ENCODE measurements at regions not wholly inside any gene's neighbourhood (a gene's known extent, or its start where the extent isn't known, plus 50 kb on each side); places are given as distances from the start of the nearest gene placed in this dataset.

DNA sequence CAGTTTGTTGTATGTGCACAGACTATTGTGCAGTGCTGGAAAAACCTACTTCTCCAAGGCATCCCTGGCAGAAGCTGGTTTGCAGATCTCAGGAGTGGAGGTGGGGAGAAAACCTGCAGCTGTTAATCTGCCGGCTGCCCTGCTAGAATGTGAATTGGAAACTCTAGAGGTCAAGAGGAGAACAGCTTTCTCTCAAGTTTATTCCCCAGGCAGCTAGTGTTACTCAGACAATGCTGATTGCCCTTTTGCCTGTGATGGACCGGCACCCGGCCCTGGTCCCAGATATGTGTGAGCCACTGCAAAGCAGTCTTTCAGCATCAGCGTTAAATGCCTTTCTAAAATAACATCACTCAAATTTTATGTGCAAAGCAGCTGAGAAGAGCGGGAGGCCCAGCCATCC, 129.7 kb upstream of the TPM1 start:
- TF ChIP-seq ZFX (IDR thresholded peaks at IDR 0.05): no peak
- TF ChIP-seq, protein P1, sequence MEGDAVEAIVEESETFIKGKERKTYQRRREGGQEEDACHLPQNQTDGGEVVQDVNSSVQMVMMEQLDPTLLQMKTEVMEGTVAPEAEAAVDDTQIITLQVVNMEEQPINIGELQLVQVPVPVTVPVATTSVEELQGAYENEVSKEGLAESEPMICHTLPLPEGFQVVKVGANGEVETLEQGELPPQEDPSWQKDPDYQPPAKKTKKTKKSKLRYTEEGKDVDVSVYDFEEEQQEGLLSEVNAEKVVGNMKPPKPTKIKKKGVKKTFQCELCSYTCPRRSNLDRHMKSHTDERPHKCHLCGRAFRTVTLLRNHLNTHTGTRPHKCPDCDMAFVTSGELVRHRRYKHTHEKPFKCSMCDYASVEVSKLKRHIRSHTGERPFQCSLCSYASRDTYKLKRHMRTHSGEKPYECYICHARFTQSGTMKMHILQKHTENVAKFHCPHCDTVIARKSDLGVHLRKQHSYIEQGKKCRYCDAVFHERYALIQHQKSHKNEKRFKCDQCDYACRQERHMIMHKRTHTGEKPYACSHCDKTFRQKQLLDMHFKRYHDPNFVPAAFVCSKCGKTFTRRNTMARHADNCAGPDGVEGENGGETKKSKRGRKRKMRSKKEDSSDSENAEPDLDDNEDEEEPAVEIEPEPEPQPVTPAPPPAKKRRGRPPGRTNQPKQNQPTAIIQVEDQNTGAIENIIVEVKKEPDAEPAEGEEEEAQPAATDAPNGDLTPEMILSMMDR (conservative IDR thresholded peaks at IDR 0.05): no peak; the same call in 1 of the 2 replicates
- H3K27ac ChIP-seq: no peak overlapping the region

DNA sequence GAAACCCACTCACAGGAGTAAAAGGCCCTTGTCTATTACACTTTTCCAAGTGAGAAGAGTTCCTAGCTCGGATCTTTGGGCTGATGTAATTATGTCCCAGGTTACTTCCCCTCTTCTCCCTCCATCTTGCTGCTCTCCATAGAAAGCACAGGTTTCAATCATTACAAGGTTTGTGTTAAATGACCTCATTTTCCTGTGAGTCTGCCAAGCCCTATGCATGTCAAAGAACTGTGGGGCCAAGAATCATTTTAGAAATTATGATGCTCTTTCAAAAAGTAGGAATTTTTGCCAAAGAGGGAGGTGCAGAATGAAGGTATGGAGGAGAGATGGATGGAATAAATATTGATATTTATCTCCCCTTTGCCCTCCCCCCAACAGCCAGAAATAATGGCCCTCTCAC, 129.3 kb upstream of the TPM1 start:
- no peak overlapping the region for H3K27ac ChIP-seq
- TF ChIP-seq, protein P1 (conservative IDR thresholded peaks at IDR 0.05): no peak; the same call in 1 of the 2 replicates
- TF ChIP-seq ZFX (IDR thresholded peaks at IDR 0.05): no peak

DNA sequence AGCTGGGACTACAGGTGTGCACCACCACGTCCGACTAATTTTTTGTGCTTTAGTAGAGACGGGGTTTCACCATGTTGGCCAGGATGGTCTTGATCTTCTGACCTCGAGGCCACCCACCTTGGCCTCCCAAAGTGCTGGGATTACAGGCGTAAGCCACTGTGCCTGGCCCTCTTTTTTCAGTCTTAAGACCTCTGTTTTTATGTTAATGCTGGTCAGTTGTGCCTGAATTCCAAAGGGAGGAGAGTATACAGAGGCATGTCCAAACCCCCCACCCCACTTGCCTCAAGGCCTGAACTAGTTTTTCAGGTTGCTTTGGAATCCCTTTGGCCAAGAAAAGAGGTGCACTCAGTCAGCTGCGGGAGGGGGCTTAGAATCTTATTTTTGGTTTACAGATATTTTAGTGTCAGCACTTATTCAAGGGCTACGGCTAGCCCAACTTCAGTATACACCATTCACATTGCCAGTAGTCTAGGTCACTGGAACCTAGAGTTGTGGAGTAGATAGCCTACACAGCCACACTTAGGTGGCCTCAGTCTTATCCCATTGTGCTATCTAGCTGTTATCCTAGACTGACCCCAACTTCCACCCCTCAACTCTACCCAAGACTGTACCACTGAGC, 128.0 kb upstream of the TPM1 start:
- H3K27ac ChIP-seq: no peak overlapping the region
- TF ChIP-seq, protein P1 (conservative IDR thresholded peaks at IDR 0.05): no peak
- TF ChIP-seq ZFX (IDR thresholded peaks at IDR 0.05): no peak

DNA sequence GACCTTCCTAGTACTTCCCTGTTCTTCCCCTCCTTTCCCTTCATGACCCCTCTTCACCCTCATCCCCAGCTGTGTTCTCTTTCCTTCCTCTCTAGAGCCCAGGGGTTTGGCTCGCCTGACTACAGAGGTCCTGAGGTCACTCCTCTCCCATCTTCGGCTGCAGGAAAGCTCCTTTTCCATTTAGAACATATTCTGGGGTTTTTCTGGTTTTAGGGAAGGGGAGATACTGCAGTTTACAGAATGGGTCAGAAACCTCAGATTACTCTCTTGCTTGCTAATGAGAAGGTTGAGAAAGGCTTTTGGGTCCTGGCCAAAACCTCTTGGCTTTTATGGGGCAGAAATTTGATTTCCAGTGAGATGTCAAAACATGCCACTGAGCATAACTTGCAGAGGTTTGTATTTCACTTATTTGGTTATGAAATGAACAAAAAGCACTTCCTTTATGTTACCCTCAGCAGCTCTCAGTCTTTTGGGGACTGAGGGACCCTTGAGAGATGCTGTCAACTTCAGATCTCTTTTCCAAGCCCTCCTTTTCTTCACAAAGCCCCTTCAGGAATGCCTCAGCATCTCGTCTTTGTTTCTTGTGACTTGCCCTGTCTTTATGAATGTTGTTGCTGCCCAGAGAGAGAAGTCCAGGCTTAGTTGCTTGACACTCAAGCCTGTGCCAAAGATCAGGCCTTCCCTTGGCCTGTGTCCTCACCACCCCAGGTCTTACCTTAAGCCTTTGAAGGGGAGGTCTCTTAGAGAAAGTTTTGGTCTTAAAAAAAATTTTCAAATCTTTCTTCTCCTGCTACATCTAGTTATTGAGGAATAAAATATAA, 121.7 kb upstream of the TPM1 start:
- TF ChIP-seq ZFX (IDR thresholded peaks at IDR 0.05): no peak
- TF ChIP-seq, protein P1 (conservative IDR thresholded peaks at IDR 0.05): no peak
- no peak overlapping the region for H3K27ac ChIP-seq

DNA sequence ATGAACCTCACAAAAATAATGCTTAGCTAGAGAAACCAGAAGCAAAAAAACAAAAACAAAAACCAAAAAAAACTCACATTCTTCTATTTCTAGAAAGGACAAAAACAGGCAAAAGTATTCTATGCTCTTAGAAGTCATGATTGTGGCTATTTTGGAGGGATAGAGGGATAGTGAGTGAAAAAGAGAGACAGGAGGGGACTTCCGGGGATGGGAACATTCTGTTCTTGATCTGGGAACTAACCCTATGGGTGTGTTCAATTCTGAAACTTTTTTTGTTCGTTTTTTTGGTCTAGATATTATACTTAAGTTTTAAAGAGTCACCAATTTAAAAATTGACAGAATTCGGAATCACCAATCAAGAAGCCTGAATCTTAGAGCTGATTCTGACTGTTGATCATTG, 120.0 kb upstream of the TPM1 start:
- TF ChIP-seq, protein P1 (conservative IDR thresholded peaks at IDR 0.05): no peak
- no peak overlapping the region for H3K27ac ChIP-seq

DNA sequence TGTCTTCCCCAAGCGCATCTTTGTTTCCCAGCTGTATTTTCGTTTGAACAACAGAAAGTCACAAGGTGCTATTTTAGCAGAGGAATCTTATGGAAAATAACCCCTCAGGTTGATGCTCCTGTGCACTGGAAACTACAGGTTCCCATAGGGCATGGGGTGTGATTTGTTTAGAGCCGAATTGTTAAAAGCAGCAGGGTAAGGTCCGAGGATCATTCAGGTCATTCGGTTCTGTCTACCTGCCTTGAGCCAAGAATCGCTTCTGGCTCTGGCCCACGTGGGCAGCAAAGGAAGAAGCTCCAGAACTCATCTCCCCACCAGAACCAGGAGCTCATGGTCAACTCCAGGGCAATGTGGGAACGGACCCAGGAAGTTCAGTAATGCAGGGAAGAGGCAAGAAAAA, 116.7 kb upstream of the TPM1 start:
- H3K27ac ChIP-seq: no peak overlapping the region
- TF ChIP-seq, protein P1 (conservative IDR thresholded peaks at IDR 0.05): no peak
- TF ChIP-seq ZFX (IDR thresholded peaks at IDR 0.05): no peak

DNA sequence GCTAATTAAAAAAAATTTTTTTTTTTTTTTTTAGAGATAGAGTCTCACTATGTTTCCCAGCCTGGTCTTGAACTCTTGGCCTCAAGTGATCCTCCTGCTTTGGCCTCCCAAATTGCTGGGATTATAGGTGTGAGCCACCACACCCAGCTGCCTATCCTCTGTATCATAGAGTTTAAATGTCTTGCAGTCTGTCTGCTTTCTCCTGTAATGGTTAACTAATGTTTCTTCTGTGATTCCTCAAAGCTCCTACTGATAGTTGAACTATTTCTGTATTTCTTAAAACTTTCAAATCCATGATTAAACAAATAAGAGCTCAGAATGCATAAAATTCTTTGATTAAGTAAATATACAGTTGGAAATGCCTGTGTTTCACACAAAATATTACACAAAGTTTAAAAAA, 115.4 kb upstream of the TPM1 start:
- no peak for TF ChIP-seq ZFX (IDR thresholded peaks at IDR 0.05)
- TF ChIP-seq, protein P1 (conservative IDR thresholded peaks at IDR 0.05): no peak
- H3K27ac ChIP-seq: no peak overlapping the region
